ENCODE measurements at regions not wholly inside any gene's neighbourhood (a gene's known extent, or its start where the extent isn't known, plus 50 kb on each side); places are given as distances from the start of the nearest gene placed in this dataset.
"Not testable (repeated sequence)": the region's sequence is repeated elsewhere in the genome, so short reads cannot be mapped to it uniquely, and the experiment has no call there.

DNA sequence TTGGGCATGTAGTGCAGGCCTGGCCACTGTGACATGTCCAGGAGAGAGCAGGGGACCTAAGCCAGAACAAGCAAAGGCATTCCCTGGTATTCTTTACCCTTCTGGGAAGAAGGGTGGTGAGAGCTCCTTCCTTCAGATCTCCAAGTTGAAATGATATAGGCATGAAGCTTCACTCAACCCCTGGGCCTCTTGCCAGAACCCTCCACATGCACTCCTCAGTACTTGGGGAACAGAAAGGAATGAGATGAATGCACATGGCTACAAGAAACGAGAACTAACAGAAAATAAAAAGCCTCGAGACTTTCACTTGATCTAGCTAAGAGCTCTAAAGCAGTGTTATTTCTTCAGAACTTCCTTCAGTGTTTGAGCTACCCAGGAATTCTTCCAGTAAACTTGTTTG, 262.2 kb downstream of the ETV1 start:
- Histone ChIP-seq H2AFZ (ENCODE audit: low read length) (no peak overlapping the region), H4K20me1 (ENCODE audit: insufficient read depth, low read length) (no peaks in the 10 kb centered on the region), H3K27ac (ENCODE audit: low read length) (no peak overlapping the region), H3K9me3 (replicated peaks; ENCODE audit: insufficient read depth, low read length) (no peaks in the 10 kb centered on the region), H3F3A (ENCODE audit: insufficient read depth, low read length) (no peaks in the 10 kb centered on the region), H3K9ac (ENCODE audit: low read length) (no peak overlapping the region), H3K36me3 (replicated peaks; ENCODE audit: insufficient read depth, low read length) (no peaks in the 10 kb centered on the region), H3K4me3 (ENCODE audit: low read length) (no peak overlapping the region), H3K27me3 (replicated peaks; ENCODE audit: insufficient read depth, low read length) (no peaks in the 10 kb centered on the region), H3K9me2 (replicated peaks; ENCODE audit: insufficient read depth, low read length) (no peaks in the 10 kb centered on the region), H3K4me1 (ENCODE audit: low read length) (no peaks in the 10 kb centered on the region), H3K4me2 (ENCODE audit: low read depth, low read length) (no peak overlapping the region), H3K79me2 (ENCODE audit: low read length) (no peaks in the 10 kb centered on the region)
- no peak for DNase-seq
- TF ChIP-seq EZH2 (optimal IDR thresholded peaks at IDR 0.05; ENCODE audit: low read depth, low read length) (no peak), EZH2phosphoT487 (IDR thresholded peaks at IDR 0.05; ENCODE audit: low read length) (no peak)
- TF ChIP-seq, protein P1, sequence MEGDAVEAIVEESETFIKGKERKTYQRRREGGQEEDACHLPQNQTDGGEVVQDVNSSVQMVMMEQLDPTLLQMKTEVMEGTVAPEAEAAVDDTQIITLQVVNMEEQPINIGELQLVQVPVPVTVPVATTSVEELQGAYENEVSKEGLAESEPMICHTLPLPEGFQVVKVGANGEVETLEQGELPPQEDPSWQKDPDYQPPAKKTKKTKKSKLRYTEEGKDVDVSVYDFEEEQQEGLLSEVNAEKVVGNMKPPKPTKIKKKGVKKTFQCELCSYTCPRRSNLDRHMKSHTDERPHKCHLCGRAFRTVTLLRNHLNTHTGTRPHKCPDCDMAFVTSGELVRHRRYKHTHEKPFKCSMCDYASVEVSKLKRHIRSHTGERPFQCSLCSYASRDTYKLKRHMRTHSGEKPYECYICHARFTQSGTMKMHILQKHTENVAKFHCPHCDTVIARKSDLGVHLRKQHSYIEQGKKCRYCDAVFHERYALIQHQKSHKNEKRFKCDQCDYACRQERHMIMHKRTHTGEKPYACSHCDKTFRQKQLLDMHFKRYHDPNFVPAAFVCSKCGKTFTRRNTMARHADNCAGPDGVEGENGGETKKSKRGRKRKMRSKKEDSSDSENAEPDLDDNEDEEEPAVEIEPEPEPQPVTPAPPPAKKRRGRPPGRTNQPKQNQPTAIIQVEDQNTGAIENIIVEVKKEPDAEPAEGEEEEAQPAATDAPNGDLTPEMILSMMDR (IDR thresholded peaks at IDR 0.05; ENCODE audit: low read length), result no peak

DNA sequence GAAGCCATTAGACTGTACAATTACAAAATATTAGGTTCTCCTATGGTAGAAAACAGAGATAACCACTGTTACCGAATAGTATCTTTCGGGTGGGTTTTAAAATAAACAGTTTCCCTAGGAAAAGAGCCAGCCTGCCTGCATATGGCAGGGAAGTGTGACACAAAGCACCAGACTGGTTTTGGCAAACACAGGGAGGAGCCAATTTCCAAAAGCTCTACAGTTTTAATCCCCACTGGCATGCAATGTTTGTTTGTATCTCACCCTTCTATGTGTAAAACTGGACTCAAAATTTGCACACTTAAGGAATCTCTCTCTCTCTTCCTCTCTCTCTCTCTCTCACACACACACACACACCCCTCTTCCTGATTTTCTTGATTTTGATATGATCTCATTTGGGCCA, 261.7 kb downstream of the ETV1 start:
- no peak for TF ChIP-seq EZH2phosphoT487 (IDR thresholded peaks at IDR 0.05; ENCODE audit: low read length)
- no peak for TF ChIP-seq EZH2 (optimal IDR thresholded peaks at IDR 0.05; ENCODE audit: low read depth, low read length)
- TF ChIP-seq, protein P1 (IDR thresholded peaks at IDR 0.05; ENCODE audit: low read length), result no peak
- H3K4me1 ChIP-seq (ENCODE audit: low read length), result no peaks in the 10 kb centered on the region
- H3K9me3 ChIP-seq (replicated peaks; ENCODE audit: insufficient read depth, low read length), result no peaks in the 10 kb centered on the region

DNA sequence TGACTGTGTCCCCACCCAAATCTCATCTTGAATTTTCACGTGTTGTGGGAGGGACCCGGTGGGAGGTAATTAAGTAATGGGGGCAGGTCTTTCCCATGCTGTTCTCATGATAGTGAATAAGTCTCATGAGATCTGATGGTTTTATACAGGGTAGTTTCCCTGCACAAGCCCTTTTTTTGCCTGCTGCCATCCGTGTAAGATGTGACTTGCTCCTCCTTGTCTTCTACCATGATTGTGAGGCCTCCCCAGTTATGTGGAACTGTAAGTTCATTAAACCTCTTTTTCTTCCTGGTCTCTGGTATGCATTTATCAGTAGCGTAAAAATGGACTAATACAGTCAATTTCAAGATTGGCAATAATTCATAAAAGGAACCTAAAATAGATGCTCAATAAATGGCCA, 261.0 kb downstream of the ETV1 start:
- not testable (repeated sequence) for H3K9ac ChIP-seq (ENCODE audit: low read length); H3K4me2 ChIP-seq (ENCODE audit: low read depth, low read length); H2AFZ ChIP-seq (ENCODE audit: low read length); H3K4me1 ChIP-seq (ENCODE audit: low read length); H4K20me1 ChIP-seq (ENCODE audit: insufficient read depth, low read length); H3K9me3 ChIP-seq (replicated peaks; ENCODE audit: insufficient read depth, low read length); H3K27ac ChIP-seq (ENCODE audit: low read length); H3K79me2 ChIP-seq (ENCODE audit: low read length); H3K36me3 ChIP-seq (replicated peaks; ENCODE audit: insufficient read depth, low read length); DNase-seq; H3K27me3 ChIP-seq (replicated peaks; ENCODE audit: insufficient read depth, low read length); H3K9me2 ChIP-seq (replicated peaks; ENCODE audit: insufficient read depth, low read length); H3F3A ChIP-seq (ENCODE audit: insufficient read depth, low read length); H3K4me3 ChIP-seq (ENCODE audit: low read length)

More for the DNA sequence above, 261.7 kb downstream of the ETV1 start:
- Histone ChIP-seq H3K4me3 (ENCODE audit: low read length) (no peak overlapping the region), H3F3A (ENCODE audit: insufficient read depth, low read length) (no peaks in the 10 kb centered on the region), H3K9me2 (replicated peaks; ENCODE audit: insufficient read depth, low read length) (no peaks in the 10 kb centered on the region), H3K9ac (ENCODE audit: low read length) (no peak overlapping the region), H3K27ac (ENCODE audit: low read length) (no peak overlapping the region), H4K20me1 (ENCODE audit: insufficient read depth, low read length) (no peaks in the 10 kb centered on the region), H3K4me2 (ENCODE audit: low read depth, low read length) (no peak overlapping the region), H3K27me3 (replicated peaks; ENCODE audit: insufficient read depth, low read length) (no peaks in the 10 kb centered on the region), H2AFZ (ENCODE audit: low read length) (no peak overlapping the region), H3K36me3 (replicated peaks; ENCODE audit: insufficient read depth, low read length) (no peaks in the 10 kb centered on the region), H3K79me2 (ENCODE audit: low read length) (no peaks in the 10 kb centered on the region)
- no peak for DNase-seq

DNA sequence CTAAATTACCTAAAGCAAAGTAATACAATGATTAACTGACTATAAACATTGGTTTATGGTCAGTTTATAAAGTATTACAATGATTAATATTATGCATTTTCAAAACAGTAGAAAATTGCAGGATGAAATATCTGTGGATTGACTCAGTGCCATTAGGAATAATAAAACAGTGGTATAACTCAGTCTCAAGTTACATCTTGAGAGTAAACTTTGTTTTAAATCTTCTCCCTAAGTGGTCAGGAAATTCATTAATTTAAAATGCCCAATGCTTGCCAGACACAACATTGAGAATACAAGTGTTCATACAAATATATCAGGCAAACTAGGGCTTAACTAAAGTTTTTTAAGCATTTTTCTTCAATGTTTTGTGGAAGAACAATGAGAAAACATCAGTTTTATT, 257.8 kb downstream of the ETV1 start:
- Histone ChIP-seq H3K36me3 (replicated peaks; ENCODE audit: insufficient read depth, low read length) (no peaks in the 10 kb centered on the region), H3K27me3 (replicated peaks; ENCODE audit: insufficient read depth, low read length) (no peaks in the 10 kb centered on the region), H3K9me2 (replicated peaks; ENCODE audit: insufficient read depth, low read length) (no peaks in the 10 kb centered on the region), H3K4me1 (ENCODE audit: low read length) (no peaks in the 10 kb centered on the region), H3K4me2 (ENCODE audit: low read depth, low read length) (no peak overlapping the region), H4K20me1 (ENCODE audit: insufficient read depth, low read length) (no peaks in the 10 kb centered on the region), H3K4me3 (ENCODE audit: low read length) (no peak overlapping the region), H3K9ac (ENCODE audit: low read length) (no peak overlapping the region), H2AFZ (ENCODE audit: low read length) (no peak overlapping the region), H3K27ac (ENCODE audit: low read length) (no peak overlapping the region), H3F3A (ENCODE audit: insufficient read depth, low read length) (no peaks in the 10 kb centered on the region), H3K79me2 (ENCODE audit: low read length) (no peaks in the 10 kb centered on the region), H3K9me3 (replicated peaks; ENCODE audit: insufficient read depth, low read length) (no peaks in the 10 kb centered on the region)
- no peak for DNase-seq
- no peak for TF ChIP-seq EZH2 (optimal IDR thresholded peaks at IDR 0.05; ENCODE audit: low read depth, low read length)
